HG03039 (cell line): ENCODE measurements at regions not wholly inside any gene's neighbourhood (a gene's known extent, or its start where the extent isn't known, plus 50 kb on each side); places are given as distances from the start of the nearest gene placed in this dataset.

ENCODE experiments used
- ATAC-seq: cut with Tn5 transposase; IDR thresholded peaks from one replicate; pipeline ENCODE4 v1.9.1; 2021; ENCODE audit warnings: mild to moderate bottlenecking, moderate library complexity; ENCODE audit not compliant: unreplicated experiment

GRCh38 chr2:3071685-3072263 lies 305.8 kb downstream of the EIPR1 start:
- no peak for ATAC-seq

DNA sequence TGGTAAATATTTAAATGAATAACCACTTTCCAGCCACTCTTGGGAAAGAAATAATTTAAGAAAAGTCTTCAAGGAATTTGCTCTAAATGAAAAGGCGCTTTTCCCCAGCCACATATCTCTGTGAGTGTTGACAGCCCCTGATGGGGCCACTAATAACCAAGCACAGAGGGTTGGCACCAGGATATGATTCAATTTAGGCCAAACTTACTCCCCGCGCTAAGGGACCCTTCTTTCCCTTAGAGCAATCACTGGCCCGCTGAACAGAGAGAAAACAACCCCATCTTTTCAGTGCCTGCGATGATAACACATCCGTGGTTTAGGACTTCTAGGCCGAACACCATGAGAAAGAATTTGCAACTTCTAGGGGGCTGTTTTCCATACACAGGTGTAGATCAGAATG lies 310.8 kb downstream of the EIPR1 start:
- no peak for ATAC-seq

GRCh38 chr2:3065928-3066327 lies 311.7 kb downstream of the EIPR1 start:
- ATAC-seq, result no peak

DNA sequence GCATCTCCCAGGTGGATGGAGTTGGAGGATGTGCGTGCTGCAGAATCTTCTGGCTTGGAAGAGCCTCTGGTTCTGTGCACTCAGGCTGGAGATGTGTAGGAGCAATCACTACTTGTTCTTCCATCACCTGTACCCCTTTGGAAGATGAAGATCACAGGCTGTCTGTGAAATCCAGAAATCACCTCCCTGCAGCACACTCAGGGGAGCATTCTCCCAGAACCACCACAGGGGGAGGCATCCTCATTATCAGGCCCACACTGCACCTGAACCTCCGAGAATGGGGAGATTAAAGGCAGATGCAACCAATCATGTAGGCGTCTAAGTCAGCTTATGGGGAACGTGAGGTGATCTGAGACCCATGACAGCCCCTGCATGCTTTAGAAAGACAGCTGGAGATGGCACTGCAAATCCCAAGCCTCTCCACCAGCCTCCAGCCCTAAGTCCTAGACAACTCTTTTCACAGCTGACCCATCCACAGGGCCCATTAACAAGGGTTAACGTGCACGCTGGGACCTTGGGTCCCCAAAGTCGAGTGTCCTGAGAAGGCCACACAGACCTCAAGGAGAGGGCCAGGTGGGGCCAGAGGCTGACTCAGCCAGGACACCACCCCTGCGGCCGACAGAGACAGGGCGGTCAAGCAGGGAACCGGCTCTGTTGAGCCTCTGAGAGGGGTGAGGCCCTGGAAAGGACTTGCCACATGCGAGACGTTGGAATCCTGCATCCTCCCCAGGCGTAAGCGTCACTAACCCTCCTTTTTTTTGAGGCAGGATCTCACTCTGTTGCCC lies 314.9 kb downstream of the EIPR1 start:
- no peak for ATAC-seq

- ATAC-seq, result no peak
Observed at GRCh38 chr2:3060049-3060448, 317.6 kb downstream of the EIPR1 start.

DNA sequence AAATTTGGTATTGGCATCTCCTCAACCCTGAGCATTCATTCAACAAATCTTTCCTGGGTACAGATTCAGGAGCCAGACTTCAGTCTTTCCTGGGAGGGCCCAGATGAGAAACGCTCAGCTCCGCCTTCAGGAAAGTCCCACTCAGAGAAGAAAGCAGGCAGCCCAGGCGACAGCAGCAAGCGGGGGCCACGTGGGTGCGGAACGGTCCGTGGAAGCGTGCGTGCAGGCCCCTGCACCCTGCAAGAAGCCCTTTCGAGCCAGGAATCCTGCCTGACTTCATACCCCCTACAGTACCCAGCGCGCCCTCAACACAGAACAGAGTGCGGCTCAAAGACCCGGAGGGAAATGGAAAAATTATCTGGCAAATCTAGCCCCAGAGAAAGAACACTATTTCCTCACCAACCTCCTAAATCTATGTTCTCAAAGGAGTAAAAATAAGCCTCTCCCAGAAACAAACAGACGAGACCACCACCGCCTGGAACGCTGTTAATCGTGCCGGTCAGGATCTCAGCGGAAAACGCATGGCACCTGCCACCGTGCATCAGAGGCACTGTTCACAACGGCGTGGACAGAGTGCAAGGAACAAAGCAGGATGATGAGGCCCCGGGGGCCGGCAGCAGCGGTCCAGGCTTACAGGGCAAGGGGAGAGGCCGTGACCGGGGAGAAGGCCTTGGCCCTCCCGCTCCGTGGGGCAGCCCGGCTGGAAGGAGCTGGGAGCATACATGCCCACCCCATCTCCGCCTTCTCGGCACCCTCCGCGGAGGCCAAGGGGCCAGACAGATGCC lies 318.3 kb downstream of the EIPR1 start:
- ATAC-seq, result no peak

DNA sequence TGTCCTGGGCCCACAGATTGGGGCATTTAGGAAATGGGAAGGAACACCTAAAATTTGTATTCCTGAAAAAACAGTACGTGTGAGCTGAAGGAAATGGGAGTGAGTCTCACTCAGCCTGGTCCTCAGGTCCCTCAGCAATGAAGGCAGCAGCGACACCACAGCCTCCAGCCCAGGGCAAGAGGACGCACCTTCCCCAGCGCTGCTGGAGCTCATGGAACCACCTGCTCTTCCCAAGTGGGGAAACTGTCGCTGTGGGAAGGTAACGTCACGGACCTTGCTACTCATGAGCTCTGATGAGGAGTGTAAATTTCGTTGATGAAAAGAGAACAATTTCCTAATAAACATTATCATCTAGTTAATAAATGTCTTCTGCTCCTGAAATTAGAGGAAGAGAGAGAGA lies 323.6 kb downstream of the EIPR1 start:
- no peak for ATAC-seq

GRCh38 chr2:3051266-3051665 lies 326.4 kb downstream of the EIPR1 start:
- no peak for ATAC-seq

GRCh38 chr2:3046170-3046865 lies 331.3 kb downstream of the EIPR1 start:
- no peak for ATAC-seq

- ATAC-seq, result no peak
Observed at GRCh38 chr2:3045318-3045921, 332.2 kb downstream of the EIPR1 start.

- ATAC-seq, result no peak
Observed at GRCh38 chr2:3044587-3045317, 332.9 kb downstream of the EIPR1 start.

DNA sequence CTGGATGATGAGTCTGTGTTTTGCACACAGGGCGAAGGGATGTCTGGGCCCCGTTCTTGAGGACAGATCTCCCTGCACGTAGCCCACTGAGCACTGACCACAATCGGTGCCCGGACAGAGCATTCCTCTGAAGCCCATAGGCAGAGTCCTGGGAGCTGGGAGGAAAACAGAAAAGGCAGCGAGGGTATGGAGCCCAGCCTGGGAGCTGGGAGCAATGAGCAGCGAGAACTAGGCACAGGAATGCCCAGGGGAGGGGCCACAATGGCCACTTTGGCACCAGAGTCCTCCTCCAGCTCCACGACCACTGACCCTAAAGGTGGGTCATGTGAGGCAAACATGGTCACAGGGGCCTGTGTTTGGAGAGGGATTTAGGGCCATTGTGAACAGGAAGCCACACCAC lies 333.9 kb downstream of the EIPR1 start:
- no peak for ATAC-seq

- ATAC-seq, result no peak
Observed at GRCh38 chr2:3042601-3043585, 334.7 kb downstream of the EIPR1 start.

DNA sequence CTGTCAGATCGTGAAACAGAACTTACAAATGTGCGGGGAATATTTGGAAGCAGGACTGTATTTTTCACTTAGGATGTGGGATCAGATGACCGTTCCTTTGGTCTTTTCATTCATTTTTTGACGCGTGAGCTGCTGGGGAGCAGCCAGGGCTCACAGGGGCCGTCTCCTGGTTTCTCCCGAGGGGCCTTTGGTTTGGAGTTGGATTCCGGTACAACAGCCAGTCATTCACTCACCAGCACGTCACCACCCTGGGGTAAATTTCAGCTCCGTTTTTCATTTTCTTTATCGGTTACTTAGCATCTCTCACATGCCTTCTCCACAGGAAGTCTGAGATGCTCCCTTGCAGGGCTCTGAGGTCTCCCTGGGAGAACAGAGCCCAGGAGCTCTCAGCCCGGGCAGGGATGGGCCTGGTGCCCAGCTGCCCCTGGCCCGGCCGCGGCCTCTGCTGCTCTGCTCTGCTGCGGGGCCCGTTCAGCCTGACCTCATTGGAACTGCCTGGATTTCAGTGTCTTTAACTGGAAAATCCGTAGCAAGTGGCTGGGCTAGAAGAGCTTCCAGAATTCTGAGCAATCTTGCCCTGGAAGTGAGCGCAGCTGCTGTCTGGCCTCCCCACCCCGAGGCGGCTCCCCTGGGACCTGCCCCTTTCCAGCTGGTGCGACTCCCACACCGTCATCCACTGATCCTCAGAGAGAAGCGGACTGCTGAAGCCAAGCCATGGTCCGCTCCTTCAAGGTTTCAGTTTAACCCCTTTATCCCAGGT lies 335.6 kb downstream of the EIPR1 start:
- no peak for ATAC-seq

DNA sequence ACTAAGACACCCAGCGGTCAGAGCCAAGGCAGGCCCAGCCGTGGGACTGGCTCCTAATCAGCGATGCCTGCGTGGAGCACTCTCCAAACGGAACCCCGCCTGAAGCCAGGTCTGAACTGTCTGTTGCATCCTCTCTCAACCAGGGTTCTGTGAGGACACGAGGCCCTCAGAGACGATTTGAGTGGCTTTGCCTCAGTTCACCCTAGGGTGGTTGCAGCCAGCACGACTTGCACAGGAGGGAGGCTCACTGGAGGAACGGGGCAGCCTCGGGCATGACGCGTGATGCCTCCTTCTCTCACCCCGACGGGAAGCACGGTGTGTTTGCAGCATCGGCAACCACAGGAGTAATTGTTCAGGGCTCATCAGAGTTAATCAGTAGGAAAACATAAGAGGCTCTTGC lies 336.4 kb downstream of the EIPR1 start:
- no peak for ATAC-seq

- ATAC-seq, result no peak
Observed at GRCh38 chr2:3040496-3041140, 337.0 kb downstream of the EIPR1 start.

DNA sequence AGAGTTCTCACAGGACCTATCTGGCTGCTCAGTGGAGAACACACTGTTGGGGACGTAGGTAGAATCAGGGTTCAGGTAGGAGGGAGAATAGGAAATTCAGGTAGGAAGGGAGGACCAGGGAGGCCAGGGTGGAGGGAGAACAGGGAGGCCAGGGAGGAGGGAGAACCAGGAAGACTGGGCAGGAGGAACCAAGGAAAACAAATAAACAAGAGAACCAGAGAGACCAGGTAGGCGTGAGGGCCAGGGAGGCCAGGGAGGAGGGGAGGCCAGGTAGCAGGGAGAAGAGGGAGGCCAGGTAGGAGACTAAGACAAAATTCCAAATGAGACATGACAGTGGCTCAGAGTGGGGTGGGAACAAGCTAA lies 337.6 kb downstream of the EIPR1 start:
- ATAC-seq, result no peak
